GM12878 (cell line): ENCODE measurements at regions not wholly inside any gene's neighbourhood (a gene's known extent, or its start where the extent isn't known, plus 50 kb on each side); places are given as distances from the start of the nearest gene placed in this dataset.

Source experiments
- ATF3 ChIP-seq: IDR thresholded peaks from 2 replicates; pipeline ENCODE4 v1.6.1; 2011; ENCODE audit warnings: low read depth, mild to moderate bottlenecking, low read length, moderate library complexity, borderline replicate concordance; ENCODE audit errors: extremely low read depth
- CTCF ChIP-seq, 3 experiments: IDR thresholded peaks in 2 of 3; conservative IDR thresholded peaks in 1 of 3; 2 replicates each; pipeline ENCODE4 v1.5.1; 2011; ENCODE audit warnings: low read depth in 3 of 3, low read length in 3 of 3, mild to moderate bottlenecking in 3 of 3, control low read depth in 2 of 3, moderate library complexity in 2 of 3, inconsistent platforms in 1 of 3, mixed read lengths in 1 of 3; ENCODE audit not compliant: control insufficient read depth in 2 of 3, insufficient read depth in 1 of 3; ENCODE audit errors: extremely low read depth in 1 of 3
- JUNB ChIP-seq: IDR thresholded peaks from 2 replicates; pipeline ENCODE4 v1.6.1; 2016; ENCODE audit warnings: antibody characterized with exemption, mild to moderate bottlenecking
- KDM1A ChIP-seq: fragments of 200-600 bp; sonication (generic); IDR thresholded peaks from 2 replicates; pipeline ENCODE4 v1.6.1; 2016; ENCODE audit warnings: borderline replicate concordance
- POLR2A ChIP-seq: IDR thresholded peaks from 2 replicates; pipeline ENCODE4 v1.6.1; 2011; ENCODE audit warnings: low read depth, mild to moderate bottlenecking, low read length
- POLR2AphosphoS5 ChIP-seq: IDR thresholded peaks from 2 replicates; pipeline ENCODE4 v1.6.1; 2011; ENCODE audit warnings: mild to moderate bottlenecking, low read length, inconsistent platforms
- RAD21 ChIP-seq: IDR thresholded peaks from 2 replicates; pipeline ENCODE4 v1.6.1; 2011; ENCODE audit warnings: mild to moderate bottlenecking, low read depth, low read length, moderate library complexity; ENCODE audit not compliant: insufficient read depth
- SIN3A ChIP-seq: IDR thresholded peaks from 2 replicates; pipeline ENCODE4 v1.6.1; 2012; ENCODE audit warnings: low read depth, low read length, improper control_type of control experiment
- TBL1XR1 ChIP-seq: IDR thresholded peaks from 2 replicates; pipeline ENCODE4 v1.6.1; 2012; ENCODE audit warnings: low read depth, low read length, improper control_type of control experiment
- YY1 ChIP-seq: IDR thresholded peaks from 2 replicates; pipeline ENCODE4 v1.6.1; 2011; ENCODE audit warnings: low read depth, mild to moderate bottlenecking, low read length
- ZBTB33 ChIP-seq: fragments of 450-650 bp; IDR thresholded peaks from 2 replicates; pipeline ENCODE4 v1.6.1; 2017; ENCODE audit warnings: mild to moderate bottlenecking
- ZNF24 ChIP-seq: fragments of 450-650 bp; IDR thresholded peaks from 2 replicates; pipeline ENCODE4 v1.6.1; 2017; ENCODE audit warnings: antibody characterized with exemption, mild to moderate bottlenecking

GRCh38 chr6:170165471-170166117 is 125.3 kb downstream of the DLL1 start:
- TF ChIP-seq CTCF (IDR thresholded peaks at IDR 0.05 in 2 of 3, conservative IDR thresholded peaks at IDR 0.05 in 1 of 3; ENCODE audit: control insufficient read depth in 2 of 3, extremely low read depth in 1 of 3, insufficient read depth in 1 of 3, low read depth in 3 of 3, low read length in 3 of 3) (no peak), ZBTB33 (no peak), POLR2AphosphoS5 (no peak), JUNB (no peak), ATF3 (no peak), KDM1A (no peak), TBL1XR1 (no peak), SIN3A (no peak), POLR2A (no peak), ZNF24 (no peak), YY1 (no peak), RAD21 (no peak)
